PC-9 (cell line): ENCODE measurements at regions not wholly inside any gene's neighbourhood (a gene's known extent, or its start where the extent isn't known, plus 50 kb on each side); places are given as distances from the start of the nearest gene placed in this dataset.

Experiments used
- CTCF ChIP-seq: fragments of 200-600 bp; sonication (generic); conservative IDR thresholded peaks from 2 replicates; pipeline ENCODE4 v1.6.1; 2017; ENCODE audit warnings: mixed run types, antibody characterized with exemption, mild to moderate bottlenecking, moderate library complexity
- EZH2 ChIP-seq: fragments of 200-600 bp; sonication (generic); IDR thresholded peaks from 2 replicates; pipeline ENCODE4 v1.8.0; 2017; ENCODE audit warnings: antibody characterized with exemption, low read depth

GRCh38 chr1:199936441-199936840 lies 91.1 kb upstream of the NR5A2 start:
- TF ChIP-seq CTCF (no peak), EZH2 (no peak)
